NCI-H82 (cell line): ENCODE measurements at regions not wholly inside any gene's neighbourhood (a gene's known extent, or its start where the extent isn't known, plus 50 kb on each side); places are given as distances from the start of the nearest gene placed in this dataset.
A peak's percentile ranks its signal among the peaks of the same experiment; 100 is the strongest.
"Not testable (repeated sequence)": the region's sequence is repeated elsewhere in the genome, so short reads cannot be mapped to it uniquely, and the experiment has no call there.

ENCODE experiments used
- DNase-seq: peaks from one replicate; lab custom pipeline; 2025; lab: John Stamatoyannopoulos, UW

- DNase-seq, result no peak
Observed at GRCh38 chr16:85220964-85221731, 108.9 kb upstream of the CIBAR2 start.

- DNase-seq, result no peak
Observed at GRCh38 chr16:85221771-85222154, 109.5 kb upstream of the CIBAR2 start.

GRCh38 chr16:85222155-85222863, 110.0 kb upstream of the CIBAR2 start:
- DNase-seq, result peak; percentile 83

- peak; percentile 32 for DNase-seq
Observed at GRCh38 chr16:85225257-85225656, 113.0 kb upstream of the CIBAR2 start.

GRCh38 chr16:85225721-85226120, 113.4 kb upstream of the CIBAR2 start:
- no peak for DNase-seq

GRCh38 chr16:85227084-85227945, 115.0 kb upstream of the CIBAR2 start:
- peak; percentile 48 for DNase-seq

GRCh38 chr16:85227946-85228862, 115.9 kb upstream of the CIBAR2 start:
- no peak for DNase-seq

GRCh38 chr16:85228970-85229430, 116.7 kb upstream of the CIBAR2 start:
- DNase-seq, result no peak

DNA sequence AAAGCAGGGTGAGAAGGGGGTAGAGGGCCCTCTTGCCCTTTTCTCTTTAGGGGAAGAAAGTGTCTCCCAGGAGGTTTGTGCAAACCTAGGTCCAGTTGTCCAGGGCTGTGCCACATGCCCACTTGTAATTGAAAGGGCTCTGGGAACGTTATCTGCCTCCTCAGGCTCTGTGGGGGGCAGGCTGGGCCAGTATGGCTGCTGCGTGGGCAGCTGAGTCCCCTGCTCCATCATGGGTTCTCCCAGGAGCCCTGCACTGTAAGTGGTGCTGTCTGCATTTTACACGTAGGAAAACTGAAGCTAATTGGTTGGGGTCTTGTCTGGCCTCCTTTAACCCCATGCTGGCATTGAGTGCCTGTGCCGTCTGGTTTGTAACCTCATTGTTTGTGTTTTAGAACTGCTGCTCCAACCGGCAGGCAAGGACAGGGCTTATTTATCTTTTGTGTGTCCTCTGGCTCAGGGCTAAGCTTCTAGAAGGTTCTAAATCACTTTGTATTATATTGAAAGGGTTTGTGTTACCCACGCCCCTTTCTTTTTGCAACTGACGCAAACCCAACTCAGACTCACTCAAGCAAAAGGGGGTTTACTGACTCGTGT, 117.7 kb upstream of the CIBAR2 start:
- no peak for DNase-seq

DNA sequence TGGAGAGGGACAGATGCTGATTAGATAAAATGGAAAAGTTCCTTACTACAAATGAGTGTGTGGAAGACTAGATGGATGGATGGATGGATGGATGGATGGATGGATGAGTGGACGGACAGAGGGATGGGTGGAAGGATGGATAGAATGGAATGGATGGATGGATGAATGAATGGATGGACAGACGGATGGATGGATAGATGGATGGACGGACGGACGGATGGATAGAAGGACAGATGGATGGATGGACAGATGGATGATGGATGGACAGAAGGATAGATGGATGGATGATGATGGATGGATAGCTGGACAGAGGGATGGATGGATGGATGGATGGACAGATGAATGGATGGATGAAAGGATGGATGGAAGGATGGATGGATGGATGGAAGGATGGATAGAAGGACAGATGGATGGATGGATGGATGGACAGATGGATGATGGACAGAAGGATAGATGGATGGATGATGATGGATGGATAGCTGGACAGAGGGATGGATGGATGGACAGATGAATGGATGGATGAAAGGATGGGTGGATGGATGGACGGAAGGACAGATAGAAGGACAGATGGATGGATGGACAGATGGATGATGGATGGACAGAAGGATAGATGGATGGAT, 118.6 kb upstream of the CIBAR2 start:
- not testable (repeated sequence) for DNase-seq

- no peak for DNase-seq
Observed at GRCh38 chr16:85231959-85232358, 119.7 kb upstream of the CIBAR2 start.

- no peak for DNase-seq
Observed at GRCh38 chr16:85232369-85233142, 120.3 kb upstream of the CIBAR2 start.

DNA sequence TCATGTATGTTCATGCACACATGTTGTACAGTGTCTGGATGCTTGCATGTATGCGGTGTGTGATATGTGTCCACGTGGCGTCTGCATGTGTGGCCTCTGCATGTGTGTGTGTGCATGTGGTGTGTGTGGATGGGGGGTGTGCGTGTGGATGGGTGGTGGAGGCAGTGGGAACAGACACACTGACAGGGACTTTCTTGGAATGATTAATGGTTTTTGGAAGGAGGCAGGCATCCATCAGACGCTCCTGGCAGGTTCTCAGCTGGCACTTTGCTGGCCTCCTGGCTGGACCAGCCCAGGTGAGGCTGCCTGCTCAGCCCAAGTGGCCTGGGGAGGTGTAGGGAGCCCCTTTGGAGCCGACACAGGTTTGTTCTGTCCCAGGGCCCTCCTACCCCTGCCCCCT, 121.2 kb upstream of the CIBAR2 start:
- no peak for DNase-seq

DNA sequence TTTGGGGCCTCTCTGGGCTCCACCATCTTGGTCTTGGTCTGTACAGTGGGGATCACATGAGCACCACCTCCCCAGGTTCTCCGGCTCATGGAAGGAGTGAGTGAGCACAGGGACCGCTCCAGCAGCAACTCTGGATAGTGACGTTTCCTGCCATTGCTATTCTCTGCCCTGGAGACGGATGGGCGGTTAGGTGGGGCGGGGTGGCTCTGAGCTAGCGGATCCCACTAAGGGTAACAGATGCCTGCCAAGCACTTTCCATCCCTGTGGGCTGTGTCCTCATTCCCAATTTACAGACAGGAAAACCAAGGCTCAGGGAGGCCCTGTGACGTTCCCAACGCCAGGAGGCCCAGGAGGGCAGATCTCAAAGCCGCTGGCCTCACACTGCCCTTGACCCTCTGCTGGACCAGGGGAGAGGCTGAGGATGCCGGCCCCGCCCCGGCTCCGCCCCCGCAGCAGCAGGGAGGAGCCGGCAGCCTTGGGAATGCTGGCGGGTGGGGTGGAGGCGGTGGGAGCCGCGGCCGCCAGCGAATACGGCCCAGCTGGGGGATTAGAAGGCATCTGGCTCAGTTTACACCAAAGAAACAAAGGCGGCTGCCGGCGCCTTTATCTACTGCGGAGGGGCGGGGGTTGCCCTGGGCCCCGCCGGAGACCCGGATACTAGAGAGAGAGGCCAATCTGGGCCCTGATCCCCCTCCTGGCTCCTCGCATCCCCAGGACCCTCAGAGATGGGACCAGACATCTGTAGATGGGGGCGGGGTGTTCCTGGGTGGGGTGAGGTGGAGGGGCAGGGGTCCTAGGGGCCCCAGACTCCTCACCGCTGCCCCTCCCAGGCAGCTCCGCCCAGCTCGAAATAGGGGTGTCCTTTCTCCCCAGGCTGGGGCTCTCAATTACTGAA, 122.3 kb upstream of the CIBAR2 start:
- peak; percentile 96 for DNase-seq

- DNase-seq, result no peak
Observed at GRCh38 chr16:85235991-85236817, 123.9 kb upstream of the CIBAR2 start.

DNA sequence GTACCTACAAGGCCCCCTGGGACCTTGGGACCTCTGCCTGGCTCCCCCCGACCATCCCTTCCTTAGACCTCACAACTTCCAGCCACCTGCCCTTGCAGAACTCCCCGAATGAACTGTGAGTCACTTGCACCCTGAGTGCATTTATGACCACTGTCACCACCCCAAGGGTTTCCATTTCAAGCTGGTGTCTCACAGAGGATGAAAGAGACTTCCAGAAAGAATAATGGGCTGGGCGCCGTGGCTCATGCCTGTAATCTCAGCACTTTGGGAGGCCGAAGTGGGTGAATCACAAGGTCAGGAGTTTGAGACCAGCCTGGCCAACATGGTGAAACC, 124.5 kb upstream of the CIBAR2 start:
- DNase-seq, result no peak

- no peak for DNase-seq
Observed at GRCh38 chr16:85237817-85238216, 125.5 kb upstream of the CIBAR2 start.

GRCh38 chr16:85238233-85238647, 126.0 kb upstream of the CIBAR2 start:
- no peak for DNase-seq
